ENCODE measurements at regions not wholly inside any gene's neighbourhood (a gene's known extent, or its start where the extent isn't known, plus 50 kb on each side); places are given as distances from the start of the nearest gene placed in this dataset.

- no peak for DNase-seq (ENCODE audit: low read depth, low spot score)
Measured at GRCh38 chr12:91364471-91365184, 182.0 kb upstream of the DCN start.

DNA sequence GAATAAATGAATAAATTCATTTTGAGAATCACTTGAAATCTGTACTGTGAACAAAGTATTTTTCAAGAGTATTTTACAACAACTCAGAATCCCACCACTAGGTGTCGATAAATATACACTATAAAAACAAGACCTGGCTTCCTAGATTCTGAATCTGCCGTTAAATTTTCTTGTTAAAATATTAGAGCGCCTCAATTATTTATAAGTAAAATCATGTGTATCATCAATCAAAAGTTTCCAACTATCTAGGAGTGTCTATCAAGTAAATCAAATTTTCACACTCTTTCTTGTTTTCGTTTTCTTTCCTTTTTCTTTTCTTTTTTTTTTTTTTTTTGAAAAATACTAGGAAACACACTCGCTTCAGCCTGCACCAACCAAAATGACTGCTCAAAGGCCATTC, 179.2 kb upstream of the DCN start:
- peak; percentile 26 for DNase-seq (ENCODE audit: low read depth, low spot score)

DNA sequence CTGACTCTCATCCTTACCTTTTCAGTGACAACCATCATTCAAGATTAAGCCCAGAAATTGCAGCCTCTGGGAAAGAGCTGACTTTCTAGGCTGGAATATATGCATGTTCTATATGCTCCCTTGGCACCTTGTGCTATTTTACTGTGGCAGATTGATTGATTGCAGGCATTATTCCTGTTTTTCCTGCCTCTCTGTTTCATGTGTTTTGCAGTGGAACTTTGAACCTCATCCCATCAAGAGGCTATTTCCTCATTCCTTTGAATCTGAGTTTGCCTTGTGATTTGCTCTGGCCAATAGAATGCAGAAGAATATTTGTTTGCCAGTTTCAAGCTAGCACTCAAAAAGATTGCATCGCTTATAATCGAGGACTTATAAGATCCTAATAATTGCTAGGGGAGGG, 174.8 kb upstream of the DCN start:
- DNase-seq (ENCODE audit: low read depth, low spot score) = no peak

DNA sequence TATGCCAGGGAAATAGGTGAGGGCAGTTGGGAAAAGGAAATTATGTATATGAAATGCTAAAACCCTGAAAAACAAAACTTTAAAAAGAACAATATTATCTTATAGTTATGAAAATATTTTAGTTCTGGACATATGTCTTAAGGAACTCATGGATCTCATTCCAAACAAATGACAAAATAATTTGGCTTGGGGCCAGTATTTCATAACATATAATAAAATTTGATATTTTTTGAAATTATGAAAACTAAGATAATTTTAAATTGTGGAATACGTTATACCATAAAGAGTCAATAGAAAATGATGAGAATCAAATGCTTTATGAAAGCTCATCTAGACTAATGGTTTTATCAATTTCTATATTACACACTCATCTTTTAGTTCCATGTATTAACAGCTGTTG, 173.8 kb upstream of the DCN start:
- DNase-seq (ENCODE audit: low read depth, low spot score) = no peak

- DNase-seq (ENCODE audit: low read depth, low spot score) = peak; percentile 68
Measured at GRCh38 chr12:91355150-91356006, 172.8 kb upstream of the DCN start.

DNA sequence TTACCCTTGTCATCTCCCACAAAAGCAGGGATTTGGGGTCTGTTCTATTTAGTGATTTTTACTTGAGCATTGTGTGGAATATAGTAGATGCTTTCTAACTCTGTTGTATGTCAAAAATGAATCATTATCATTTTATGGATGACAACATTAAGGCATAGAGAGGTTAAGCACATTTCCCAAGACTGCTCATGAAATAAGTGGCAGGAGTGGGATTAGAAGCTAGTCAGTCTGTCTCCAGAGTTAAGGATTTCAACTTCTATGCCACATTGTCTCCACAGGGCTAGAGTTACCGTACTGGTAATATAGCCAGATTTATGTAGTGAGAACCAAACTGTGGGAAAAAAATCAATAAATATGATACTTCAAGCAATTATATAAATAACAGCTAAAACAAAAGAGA, 170.6 kb upstream of the DCN start:
- no peak for DNase-seq (ENCODE audit: low read depth, low spot score)

GRCh38 chr12:91349476-91349875, 166.9 kb upstream of the DCN start:
- no peak for DNase-seq (ENCODE audit: low read depth, low spot score)

GRCh38 chr12:91347481-91348214, 165.0 kb upstream of the DCN start:
- no peak for DNase-seq (ENCODE audit: low read depth, low spot score)

DNA sequence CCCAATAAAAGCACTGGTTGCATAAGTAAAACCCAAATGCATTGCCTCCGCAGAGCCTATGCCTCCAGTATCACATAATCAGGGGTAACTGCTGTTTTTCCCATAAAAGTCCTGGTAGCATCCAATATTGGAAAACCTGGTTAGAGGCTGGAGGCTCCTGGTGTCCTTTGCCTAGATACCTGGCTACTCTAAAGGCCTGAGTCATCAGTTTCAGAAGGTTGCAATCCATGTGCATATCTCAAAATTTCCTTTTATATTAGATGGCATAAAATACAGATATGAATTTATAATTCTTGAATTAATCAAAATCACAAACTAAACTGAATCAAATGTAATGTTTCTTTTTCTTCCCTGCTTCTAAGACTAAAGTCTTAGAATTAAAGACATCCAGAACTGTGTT, 164.2 kb upstream of the DCN start:
- DNase-seq (ENCODE audit: low read depth, low spot score) = no peak

DNA sequence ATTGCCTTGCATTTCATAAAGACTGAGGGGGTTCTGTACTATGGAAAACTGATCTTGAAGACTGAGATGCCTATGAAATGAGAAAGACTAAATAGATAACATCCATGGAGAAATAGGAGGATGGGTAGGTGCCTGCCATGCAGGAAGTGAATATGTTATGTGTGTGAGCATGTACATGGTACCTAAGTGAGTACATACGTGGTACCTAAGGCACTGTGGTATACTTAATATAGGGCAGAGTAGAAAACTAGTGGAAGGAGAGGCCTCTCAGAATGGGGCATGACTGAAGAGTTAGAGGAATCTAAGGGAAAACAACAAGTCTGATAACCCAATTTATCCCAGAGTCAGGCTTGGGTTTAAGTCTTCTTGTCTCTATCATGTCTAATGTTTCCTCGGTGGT, 161.8 kb upstream of the DCN start:
- DNase-seq (ENCODE audit: low read depth, low spot score) = no peak

GRCh38 chr12:91343010-91343409, 160.4 kb upstream of the DCN start:
- no peak for DNase-seq (ENCODE audit: low read depth, low spot score)

DNA sequence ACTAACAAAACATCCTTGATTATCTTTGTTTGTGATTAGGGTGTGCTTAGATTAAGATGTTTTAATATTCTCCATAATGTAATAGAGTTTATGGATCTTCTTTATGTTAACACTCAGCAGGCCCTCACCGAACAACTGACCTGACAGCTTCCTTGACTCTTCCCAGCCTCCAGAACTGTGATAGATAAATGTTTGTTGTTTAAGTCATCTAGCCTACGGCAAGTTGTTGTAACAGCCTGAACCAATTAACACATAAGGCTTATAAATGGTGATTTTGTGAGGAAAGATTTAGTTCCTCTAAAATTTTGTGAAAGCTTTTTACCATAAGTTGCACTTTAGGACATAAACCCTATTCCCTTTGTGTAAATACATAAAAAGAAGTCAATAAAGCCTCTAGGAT, 156.5 kb upstream of the DCN start:
- DNase-seq (ENCODE audit: low read depth, low spot score) = no peak

DNA sequence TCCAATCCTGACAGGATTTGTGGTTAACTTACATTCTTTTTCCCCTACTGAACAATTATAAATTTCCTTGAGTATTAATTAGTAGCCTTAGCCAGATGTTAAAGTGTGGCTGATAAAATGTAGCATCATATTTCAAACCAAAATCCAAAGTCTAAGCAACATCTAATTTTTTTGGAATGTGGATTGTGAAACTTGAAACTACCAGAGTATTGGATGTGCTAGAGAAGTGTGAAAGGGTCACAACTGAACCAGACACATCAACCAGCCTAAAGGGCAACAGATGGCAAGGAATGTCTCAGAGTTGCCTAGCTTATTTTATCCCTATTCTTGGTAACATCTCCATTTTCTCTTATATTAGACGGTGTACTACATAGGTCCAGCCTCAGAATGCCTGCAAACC, 153.1 kb upstream of the DCN start:
- no peak for DNase-seq (ENCODE audit: low read depth, low spot score)

DNA sequence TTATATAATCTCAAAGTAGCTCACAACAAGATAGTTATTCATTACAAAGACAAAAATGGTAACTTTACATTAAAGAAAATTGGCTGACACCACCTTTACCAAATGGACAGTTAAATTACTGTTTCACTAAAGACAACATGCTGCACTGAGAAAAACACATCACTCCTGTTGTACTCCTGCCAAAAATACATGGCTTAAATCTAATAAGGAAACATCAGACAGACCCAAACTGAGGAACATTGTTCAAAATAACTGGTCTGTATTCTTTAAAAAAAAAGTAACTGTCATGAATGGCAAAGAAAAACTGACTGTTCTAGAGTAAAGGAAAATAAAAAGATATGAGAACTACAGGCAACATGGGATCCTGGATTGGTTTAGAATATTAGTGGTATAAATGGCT, 151.3 kb upstream of the DCN start:
- no peak for DNase-seq (ENCODE audit: low read depth, low spot score)

- DNase-seq (ENCODE audit: low read depth, low spot score) = no peak
Measured at GRCh38 chr12:91332302-91332701, 149.7 kb upstream of the DCN start.

GRCh38 chr12:91331371-91331770, 148.8 kb upstream of the DCN start:
- DNase-seq (ENCODE audit: low read depth, low spot score) = no peak

DNA sequence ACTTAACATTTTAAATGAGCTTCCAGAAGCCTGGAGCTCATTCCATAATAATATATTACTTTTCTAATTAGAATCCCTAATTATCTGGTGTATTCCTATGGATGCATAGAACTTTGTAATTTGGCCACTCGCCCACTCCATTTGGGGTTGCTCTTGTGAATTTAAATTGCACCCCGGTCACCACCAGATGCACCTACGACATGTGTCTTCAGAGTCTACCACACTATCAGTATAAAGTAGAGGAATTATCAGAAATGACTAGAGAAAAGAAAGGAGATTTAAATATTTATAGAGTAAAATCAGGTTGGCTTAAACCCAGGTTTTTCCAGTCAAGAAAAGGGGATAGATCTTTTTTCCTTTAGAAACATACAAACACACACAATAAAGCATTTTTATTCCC, 145.8 kb upstream of the DCN start:
- no peak for DNase-seq (ENCODE audit: low read depth, low spot score)

DNA sequence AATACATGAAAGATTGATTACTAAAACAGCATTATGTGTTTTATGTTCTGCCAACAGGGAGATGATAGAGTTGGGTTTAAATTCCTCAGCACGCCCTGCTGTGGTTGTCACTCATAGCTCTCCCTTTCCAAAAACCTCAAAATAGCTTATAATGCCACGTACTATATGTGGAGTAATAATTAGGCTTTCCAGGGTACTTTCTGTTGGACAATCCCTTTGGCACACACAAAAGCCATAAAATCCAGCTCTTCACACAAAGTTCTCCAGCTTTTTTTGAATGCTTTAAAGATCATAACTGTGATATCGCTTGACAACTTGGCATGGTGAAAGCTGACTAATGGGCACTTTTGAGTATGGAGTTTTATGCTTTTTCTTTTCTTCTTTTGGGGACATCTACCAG, 145.3 kb upstream of the DCN start:
- DNase-seq (ENCODE audit: low read depth, low spot score) = no peak

GRCh38 chr12:91327131-91327530, 144.5 kb upstream of the DCN start:
- no peak for DNase-seq (ENCODE audit: low read depth, low spot score)

DNA sequence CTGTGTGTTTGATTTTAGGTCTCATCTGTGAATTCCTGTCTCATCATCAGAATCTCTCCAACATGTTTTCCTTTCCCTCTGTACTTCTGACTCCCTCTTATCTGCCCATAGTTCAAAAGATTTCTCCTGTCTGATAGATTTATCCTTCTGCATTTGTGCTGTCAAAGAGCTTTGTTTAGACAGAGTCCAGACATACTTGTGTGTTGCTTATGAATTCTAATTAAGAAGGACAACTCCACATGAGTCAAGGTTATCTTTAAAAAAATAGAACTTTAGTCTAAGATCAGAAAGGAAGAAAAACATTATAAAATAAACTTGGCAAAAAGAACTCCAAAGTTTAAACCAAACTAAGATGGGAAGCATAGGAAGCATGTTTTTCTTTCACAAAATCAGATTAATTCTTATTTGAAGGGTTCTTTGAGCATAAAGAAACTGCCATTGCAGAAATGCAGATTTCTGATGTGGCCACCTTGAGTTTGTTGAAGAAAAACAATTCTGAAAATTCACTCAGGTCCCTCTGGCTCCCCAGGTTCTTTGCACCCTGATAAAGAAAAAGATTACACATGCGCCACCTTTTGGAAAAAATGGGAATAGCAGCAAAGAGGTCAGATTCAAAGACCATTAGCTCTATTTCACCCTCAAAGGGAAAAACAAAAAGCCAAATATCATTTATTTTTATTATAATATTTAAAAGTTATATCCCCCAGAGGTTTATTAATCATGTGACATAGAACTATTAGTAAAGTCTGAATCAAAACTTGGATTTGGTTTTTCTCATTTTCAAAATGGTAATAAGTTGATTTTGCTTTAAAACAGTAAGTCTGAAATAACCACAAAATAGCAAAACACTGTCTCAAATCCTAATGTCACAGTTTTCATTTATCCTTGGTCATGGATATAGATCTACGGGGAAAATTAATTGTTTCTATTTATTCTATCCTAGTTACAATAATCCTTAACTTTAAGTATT, 143.7 kb upstream of the DCN start:
- DNase-seq (ENCODE audit: low read depth, low spot score) = peak; percentile 82

DNA sequence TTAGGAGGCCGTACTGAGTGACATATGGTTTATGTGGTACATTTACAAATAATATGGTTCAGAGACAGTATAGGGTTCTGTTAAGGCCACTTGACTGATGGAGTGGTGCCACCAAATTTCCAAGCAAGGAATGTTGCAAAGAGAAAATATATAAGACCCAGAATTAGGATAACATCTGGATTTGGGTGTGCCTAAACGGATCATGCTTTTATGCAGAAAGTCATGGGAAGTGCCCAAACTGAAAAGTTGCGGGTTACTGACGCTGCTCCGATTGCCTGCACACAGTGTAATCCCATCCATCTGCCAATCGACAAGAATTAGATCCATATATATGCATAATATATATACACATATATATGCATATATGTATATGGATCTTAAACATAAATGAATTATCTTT, 138.4 kb upstream of the DCN start:
- DNase-seq (ENCODE audit: low read depth, low spot score) = no peak

All from smooth muscle cell of the brain vasculature (primary cell).